MCF 10A (cell line): ENCODE measurements at regions not wholly inside any gene's neighbourhood (a gene's known extent, or its start where the extent isn't known, plus 50 kb on each side); places are given as distances from the start of the nearest gene placed in this dataset.

Source experiments
- BruUV-seq: library from RNA; stranded (reverse); fragments of 400-500 nt; replicated peaks from 2 replicates; lab custom pipeline; 2021; lab: Mats Ljungman, UMichigan
- CTCF ChIA-PET: fragments of 300-600 bp; sonication (Branson Sonifier 250); formaldehyde crosslinking; extraction: SDS; loops from one replicate; lab custom pipeline; 2021; ENCODE audit warnings: antibody characterized with exemption, inconsistent platforms; lab: Yijun Ruan, JAX
- POLR2A ChIA-PET: fragments of 300-600, 350-650 bp; sonication (Branson Sonifier 250); formaldehyde crosslinking; extraction: SDS; loops from one replicate; lab custom pipeline; 2020; ENCODE audit warnings: antibody characterized with exemption, inconsistent platforms; lab: Yijun Ruan, JAX
- DNase-seq: peaks from one replicate; pipeline ENCODE4 v3.0.0-alpha.2; 2018; ENCODE audit not compliant: unreplicated experiment
- H3K27ac Mint-ChIP-seq: one replicate; pipeline ENCODE4 v1.8.0; 2022; ENCODE audit warnings: mild to moderate bottlenecking, low read depth, mixed read lengths; ENCODE audit not compliant: unreplicated experiment
- H3K27me3 Mint-ChIP-seq: one replicate; pipeline ENCODE4 v1.8.0; 2022; ENCODE audit warnings: mixed read lengths; ENCODE audit not compliant: insufficient read depth, unreplicated experiment
- H3K36me3 Mint-ChIP-seq: one replicate; pipeline ENCODE4 v1.8.0; 2022; ENCODE audit warnings: mild to moderate bottlenecking, moderate library complexity, mixed read lengths; ENCODE audit not compliant: insufficient read depth, unreplicated experiment
- H3K4me1 Mint-ChIP-seq: one replicate; pipeline ENCODE4 v1.8.0; 2022; ENCODE audit warnings: mixed read lengths; ENCODE audit not compliant: insufficient read depth, unreplicated experiment
- H3K4me3 Mint-ChIP-seq: one replicate; pipeline ENCODE4 v1.8.0; 2022; ENCODE audit warnings: mild to moderate bottlenecking, moderate library complexity, mixed read lengths; ENCODE audit not compliant: unreplicated experiment
- H3K9me3 Mint-ChIP-seq: one replicate; pipeline ENCODE4 v1.8.0; 2022; ENCODE audit warnings: mixed read lengths; ENCODE audit not compliant: unreplicated experiment
- intact Hi-C: fragments of 100-400 bp; cut with micrococcal nuclease; formaldehyde crosslinking; loops from 2 replicates; pipeline ENCODE4 v1.14.1; 2022
- TF ChIP-seq, protein P1 (sequence below): fragments of 200-600 bp; IDR thresholded peaks from one replicate; pipeline ENCODE4 v1.8.0; 2022; ENCODE audit warnings: antibody characterized with exemption, mild to moderate bottlenecking; ENCODE audit not compliant: unreplicated experiment

DNA sequence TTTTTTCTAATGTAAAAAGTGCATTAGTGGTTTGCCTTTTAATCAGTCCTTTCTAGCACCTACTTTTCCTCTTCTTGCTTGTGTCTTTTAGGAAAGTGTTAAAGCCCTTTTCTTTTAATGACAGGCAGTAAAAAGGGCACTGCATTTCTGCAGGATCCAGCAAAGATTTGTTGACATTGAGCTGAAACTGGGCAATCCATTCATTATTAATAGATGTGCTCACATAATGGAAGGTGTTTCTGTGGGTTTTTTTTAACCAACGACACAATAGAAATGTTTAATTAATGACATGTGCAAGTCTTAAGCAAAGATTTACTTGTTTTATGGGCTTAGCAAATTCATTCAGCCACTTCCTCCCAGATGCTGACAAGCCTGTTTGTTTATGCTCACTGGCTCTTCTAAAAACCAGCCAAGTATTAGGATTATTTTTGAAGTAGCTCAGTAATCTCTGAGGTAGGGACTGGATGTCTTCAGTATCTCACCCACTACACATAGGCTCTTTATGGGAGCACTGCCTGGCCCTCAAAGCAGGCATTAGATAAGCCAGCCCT, 1201.1 kb downstream of the SORCS1 start:
- TF ChIP-seq, protein P1, sequence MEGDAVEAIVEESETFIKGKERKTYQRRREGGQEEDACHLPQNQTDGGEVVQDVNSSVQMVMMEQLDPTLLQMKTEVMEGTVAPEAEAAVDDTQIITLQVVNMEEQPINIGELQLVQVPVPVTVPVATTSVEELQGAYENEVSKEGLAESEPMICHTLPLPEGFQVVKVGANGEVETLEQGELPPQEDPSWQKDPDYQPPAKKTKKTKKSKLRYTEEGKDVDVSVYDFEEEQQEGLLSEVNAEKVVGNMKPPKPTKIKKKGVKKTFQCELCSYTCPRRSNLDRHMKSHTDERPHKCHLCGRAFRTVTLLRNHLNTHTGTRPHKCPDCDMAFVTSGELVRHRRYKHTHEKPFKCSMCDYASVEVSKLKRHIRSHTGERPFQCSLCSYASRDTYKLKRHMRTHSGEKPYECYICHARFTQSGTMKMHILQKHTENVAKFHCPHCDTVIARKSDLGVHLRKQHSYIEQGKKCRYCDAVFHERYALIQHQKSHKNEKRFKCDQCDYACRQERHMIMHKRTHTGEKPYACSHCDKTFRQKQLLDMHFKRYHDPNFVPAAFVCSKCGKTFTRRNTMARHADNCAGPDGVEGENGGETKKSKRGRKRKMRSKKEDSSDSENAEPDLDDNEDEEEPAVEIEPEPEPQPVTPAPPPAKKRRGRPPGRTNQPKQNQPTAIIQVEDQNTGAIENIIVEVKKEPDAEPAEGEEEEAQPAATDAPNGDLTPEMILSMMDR: no peak
- no peak for DNase-seq
- Mint-ChIP-seq H3K27ac (no peak overlapping the region), H3K4me1 (no peaks in the 10 kb centered on the region), H3K36me3 (no peaks in the 10 kb centered on the region), H3K4me3 (no peak overlapping the region), H3K27me3 (no peaks in the 10 kb centered on the region), H3K9me3 (no peaks in the 10 kb centered on the region)
- no TSS peak for BruUV-seq
- intact Hi-C loops: no loop called here
- ChIA-PET CTCF (interaction anchor here (0.7 to 1.6 kb wide), 4 partner anchors 11 to 58 kb away, joined by 3 to 6 read pairs (median 4); no protein-coding TSS in a partner anchor), POLR2A (interaction anchor here (0.6 kb wide), 1 partner anchor 94 kb away, joined by 3 read pairs; no protein-coding TSS in a partner anchor)

DNA sequence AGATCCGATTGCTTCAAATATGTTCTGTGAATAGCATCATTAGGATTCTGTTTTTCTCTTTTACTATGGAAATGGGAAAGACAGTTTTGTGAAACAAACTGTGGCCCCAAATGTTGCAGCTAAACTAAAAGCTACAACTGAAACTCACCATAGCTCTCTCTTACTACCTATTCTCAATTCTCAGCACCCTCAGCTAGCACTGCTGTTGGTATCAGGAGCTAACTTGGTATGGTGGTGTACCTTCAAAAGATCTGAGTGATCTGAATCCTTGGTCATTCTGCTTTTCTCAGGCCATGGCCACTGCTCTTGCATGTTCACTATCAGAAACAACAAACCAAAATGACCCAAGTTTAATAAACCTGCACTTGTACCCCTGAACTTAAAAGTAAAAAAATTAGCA, 1208.0 kb downstream of the SORCS1 start:
- intact Hi-C loops: no loop called here
- H3K27ac Mint-ChIP-seq: no peak overlapping the region
- TF ChIP-seq, protein P1: no peak

DNA sequence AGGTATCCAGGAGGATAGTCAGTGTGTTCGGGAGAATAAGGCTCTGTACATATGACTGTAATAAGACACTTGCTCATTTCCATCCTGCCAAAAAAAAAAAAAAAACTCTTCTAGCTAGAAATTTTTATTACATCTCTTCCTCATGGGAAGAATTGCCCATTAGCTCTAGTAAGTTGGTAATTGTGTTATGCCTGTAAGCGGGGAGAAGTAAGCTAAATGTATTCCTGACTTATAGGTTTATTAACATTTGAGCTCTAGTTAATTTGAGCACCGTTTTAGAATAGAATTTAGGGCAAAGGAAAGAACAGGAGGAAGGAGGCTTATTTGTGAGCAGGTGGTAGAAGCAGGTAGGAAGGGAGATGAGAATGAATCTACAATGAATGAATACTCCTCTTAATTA, 1210.6 kb downstream of the SORCS1 start:
- Mint-ChIP-seq H3K27ac (no peak overlapping the region), H3K9me3 (no peaks in the 10 kb centered on the region), H3K27me3 (no peaks in the 10 kb centered on the region), H3K4me3 (no peak overlapping the region), H3K4me1 (no peaks in the 10 kb centered on the region), H3K36me3 (no peaks in the 10 kb centered on the region)
- intact Hi-C loops: loop anchor here (5.0 kb wide), 3 partner anchors 403 to 1187 kb away; no protein-coding TSS in a partner anchor
- TF ChIP-seq, protein P1: no peak
- CTCF ChIA-PET: interaction anchor here (0.6 to 10.7 kb wide), 9 partner anchors 19 to 607 kb away, joined by 3 to 96 read pairs (median 4); no protein-coding TSS in a partner anchor
- DNase-seq: no peak
- POLR2A ChIA-PET: no interaction called here
- BruUV-seq: no TSS peak

More for the DNA sequence above, 1208.0 kb downstream of the SORCS1 start:
- H3K4me1 Mint-ChIP-seq: no peaks in the 10 kb centered on the region
- no peaks in the 10 kb centered on the region for H3K9me3 Mint-ChIP-seq
- POLR2A ChIA-PET: no interaction called here
- no peak overlapping the region for H3K4me3 Mint-ChIP-seq
- H3K36me3 Mint-ChIP-seq: no peaks in the 10 kb centered on the region
- CTCF ChIA-PET: interaction anchor here (0.9 to 10.7 kb wide), 2 partner anchors 16 to 532 kb away, joined by 4 to 96 read pairs; no protein-coding TSS in a partner anchor
- BruUV-seq: no TSS peak
- no peak for DNase-seq
- no peaks in the 10 kb centered on the region for H3K27me3 Mint-ChIP-seq

DNA sequence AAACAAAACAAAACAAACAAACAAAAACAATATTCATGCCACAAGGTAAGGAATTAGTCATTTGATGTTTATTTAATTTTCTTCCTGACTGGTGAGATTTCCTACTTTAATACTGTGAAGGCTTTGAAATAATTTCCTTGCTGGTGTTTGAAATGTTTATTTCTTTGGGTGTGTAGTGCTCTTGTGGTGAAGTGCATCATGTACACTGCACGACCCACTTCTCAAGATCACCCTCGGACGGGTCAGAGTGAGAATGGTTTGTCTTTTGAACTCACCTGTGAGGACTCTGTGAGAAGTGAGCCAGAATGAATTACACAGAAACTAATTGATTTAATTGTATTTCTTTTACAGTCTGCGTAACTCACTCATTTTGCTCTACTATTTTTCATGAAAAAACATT, 1211.5 kb downstream of the SORCS1 start:
- TF ChIP-seq, protein P1: no peak
- CTCF ChIA-PET: interaction anchor here (0.8 to 10.7 kb wide), 7 partner anchors 10 to 224 kb away, joined by 3 to 96 read pairs (median 30); no protein-coding TSS in a partner anchor

More for the DNA sequence above, 1211.5 kb downstream of the SORCS1 start:
- no peak for DNase-seq
- intact Hi-C loops: loop anchor here (5.0 kb wide), 3 partner anchors 404 to 1186 kb away; no protein-coding TSS in a partner anchor
- no TSS peak for BruUV-seq
- peak overlapping the region; percentile 57 for H3K27ac Mint-ChIP-seq
- H3K4me1 Mint-ChIP-seq: no peaks in the 10 kb centered on the region
- no peaks in the 10 kb centered on the region for H3K9me3 Mint-ChIP-seq
- no peaks in the 10 kb centered on the region for H3K36me3 Mint-ChIP-seq
- POLR2A ChIA-PET: no interaction called here
- H3K4me3 Mint-ChIP-seq: no peak overlapping the region
- no peaks in the 10 kb centered on the region for H3K27me3 Mint-ChIP-seq
